Heart right ventricle (tissue), 16 donors: ENCODE measurements at regions not wholly inside any gene's neighbourhood (a gene's known extent, or its start where the extent isn't known, plus 50 kb on each side); places are given as distances from the start of the nearest gene placed in this dataset.

ENCODE experiments used
- ATAC-seq, 8 donors: fragments of 200-7000 bp; cut with Tn5 transposase; one replicate each; pipeline ENCODE4 v1.9.1; 2020; ENCODE audit warnings: mild to moderate bottlenecking in 8 of 8, moderate library complexity in 8 of 8, moderate number of reproducible peaks in 1 of 8
- DNase-seq, 2 donors: peaks; one replicate each; pipeline ENCODE4 v3.0.0-alpha.2; 2020
- H3K27ac ChIP-seq, 10 donors: fragments of 200-600 bp; sonication (generic) in 2 of 10; one replicate each; pipeline versions ENCODE4 v1.5.0 to v1.8.0; 2020 to 2022; ENCODE audit warnings: mild to moderate bottlenecking in 3 of 10
- H3K27me3 ChIP-seq, 7 donors: fragments of 200-600 bp; one replicate each; pipeline ENCODE4 v1.8.0; 2021 to 2022; ENCODE audit warnings: mild to moderate bottlenecking in 2 of 7
- H3K36me3 ChIP-seq, 9 donors: fragments of 200-600 bp; sonication (generic) in 1 of 9; one replicate each; pipeline versions ENCODE4 v1.5.0 to v1.8.0; 2020 to 2022; ENCODE audit warnings: mild to moderate bottlenecking in 2 of 9
- H3K4me1 ChIP-seq, 9 donors: fragments of 200-600 bp; sonication (generic) in 1 of 9; one replicate each; pipeline versions ENCODE4 v1.5.0 to v1.8.0; 2020 to 2022; ENCODE audit warnings: mild to moderate bottlenecking in 4 of 9
- H3K4me3 ChIP-seq, 10 donors: fragments of 200-600 bp; sonication (generic) in 2 of 10; one replicate each; pipeline versions ENCODE4 v1.5.0 to v1.8.0; 2020 to 2022; ENCODE audit warnings: mild to moderate bottlenecking in 7 of 10, moderate library complexity in 2 of 10
- H3K9me3 ChIP-seq, 11 donors: fragments of 200-600 bp in 10 of 11; sonication (generic) in 2 of 11; one replicate each; pipeline versions ENCODE4 v1.5.0 to v1.8.0; 2013 to 2022; ENCODE audit warnings: mild to moderate bottlenecking in 2 of 11, control low read depth in 1 of 11, moderate library complexity in 1 of 11
- WGBS, 2 donors: extraction: QIAGEN DNeasy Blood & Tissue Kit; methylation state at CpG; one replicate each; pipeline ENCODE4 v1.1.7; 2013; ENCODE audit warnings: inconsistent platforms in 1 of 2; 5-methylcytosine and 5-hydroxymethylcytosine counted together
- intact Hi-C, 10 donors: fragments of 100-400 bp; cut with DNase I; formaldehyde crosslinking; loops; one replicate each; pipeline versions ENCODE4 v1.11.1 to v1.14.2; 2022
- TF ChIP-seq, protein P1 (sequence below), 9 donors: fragments of 200-600 bp; sonication (generic) in 2 of 9; IDR thresholded peaks; one replicate each; pipeline versions ENCODE4 v1.5.0 to v1.8.0; 2021 to 2022; ENCODE audit warnings: antibody characterized with exemption in 9 of 9, mild to moderate bottlenecking in 5 of 9, moderate library complexity in 1 of 9
- donor health status: Arrhythmogenic right ventricular cardiomyopathy.
- donor health status: ischemic (EF 13 %, LVEDD 7.1; RV severe dilation, severe dysfunction).
- donor health status: healthy with polysubstance abuse.
- donor health status: DM: no; HTN: yes; CAD: no.
- donor health status: DM: no; HTN: no; CAD: no.
- donor health status: ischemic (EF 25% LVEDD 6.9; RV normal size, moderate dysfunction).
- donor health status: ischemic (EF 25% LVEDD 5.7; RV mildly dilated, moderate dysfunction).
- donor health status: healthy.
- donor health status: DM: yes; HTN: yes; CAD: no.
- donor health status: Ischemic cardiomyopathy.
- donor health status: ischemic (EF 35%, LVEDD 5.7; RV mildly dilated, moderate dysfunction).
- donor health status: nonischemic (EF 11% LVEDD 7.7; RV severe dilation, severe dysfunction).
- donor health status: DM: yes; HTN: yes; CAD: no.
- donor health status: PGD.
- donor health status: ischemic (EF 29% LVEDD 5.4; RV normal size, mild dysfunction).
- donor health status: nonischemic (EF 23%, LVEDD 6.1; RV moderate dilation, normal function).

DNA sequence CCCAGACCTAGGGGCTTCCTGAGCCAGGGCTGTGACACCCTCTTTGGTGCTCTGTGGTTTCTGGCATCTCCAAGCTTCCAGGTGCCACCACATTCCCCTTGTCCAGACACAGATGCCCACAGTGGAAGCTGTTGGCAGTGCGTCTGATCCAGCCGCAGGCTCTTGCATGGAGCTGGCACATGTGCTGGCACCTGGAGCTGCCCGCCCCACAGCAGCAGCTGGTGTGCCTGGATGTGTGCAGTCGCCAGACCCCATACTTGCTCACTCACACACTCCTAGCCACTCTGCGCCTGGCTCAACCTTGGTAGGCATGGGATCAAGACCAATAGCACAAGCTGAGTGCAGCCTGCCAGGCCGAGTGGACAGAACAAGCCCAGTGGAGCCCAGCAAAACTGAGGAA is 106.5 kb downstream of the LYZL1 start:
- 92 to 95% methylated on average over 6 of the region's 6 CpGs for WGBS, 2 donors
- Histone ChIP-seq H3K27ac (no peak overlapping the region), H3K9me3 (peaks cover 0 to under 1% (median 0%) of the 10 kb centered on the region in 11 donors), H3K4me1 (no peaks in the 10 kb centered on the region), H3K4me3 (no peak overlapping the region), H3K27me3 (no peaks in the 10 kb centered on the region), H3K36me3 (no peaks in the 10 kb centered on the region)
- TF ChIP-seq, protein P1, sequence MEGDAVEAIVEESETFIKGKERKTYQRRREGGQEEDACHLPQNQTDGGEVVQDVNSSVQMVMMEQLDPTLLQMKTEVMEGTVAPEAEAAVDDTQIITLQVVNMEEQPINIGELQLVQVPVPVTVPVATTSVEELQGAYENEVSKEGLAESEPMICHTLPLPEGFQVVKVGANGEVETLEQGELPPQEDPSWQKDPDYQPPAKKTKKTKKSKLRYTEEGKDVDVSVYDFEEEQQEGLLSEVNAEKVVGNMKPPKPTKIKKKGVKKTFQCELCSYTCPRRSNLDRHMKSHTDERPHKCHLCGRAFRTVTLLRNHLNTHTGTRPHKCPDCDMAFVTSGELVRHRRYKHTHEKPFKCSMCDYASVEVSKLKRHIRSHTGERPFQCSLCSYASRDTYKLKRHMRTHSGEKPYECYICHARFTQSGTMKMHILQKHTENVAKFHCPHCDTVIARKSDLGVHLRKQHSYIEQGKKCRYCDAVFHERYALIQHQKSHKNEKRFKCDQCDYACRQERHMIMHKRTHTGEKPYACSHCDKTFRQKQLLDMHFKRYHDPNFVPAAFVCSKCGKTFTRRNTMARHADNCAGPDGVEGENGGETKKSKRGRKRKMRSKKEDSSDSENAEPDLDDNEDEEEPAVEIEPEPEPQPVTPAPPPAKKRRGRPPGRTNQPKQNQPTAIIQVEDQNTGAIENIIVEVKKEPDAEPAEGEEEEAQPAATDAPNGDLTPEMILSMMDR (IDR thresholded peaks at IDR 0.05) = no peak
- DNase-seq (no peak), ATAC-seq (no peak)
- intact Hi-C loops = loop anchor here in 3 of 10 donors (5.0 to 10.0 kb wide), 3 partner anchors 49 to 57 kb away; no protein-coding TSS in a partner anchor

DNA sequence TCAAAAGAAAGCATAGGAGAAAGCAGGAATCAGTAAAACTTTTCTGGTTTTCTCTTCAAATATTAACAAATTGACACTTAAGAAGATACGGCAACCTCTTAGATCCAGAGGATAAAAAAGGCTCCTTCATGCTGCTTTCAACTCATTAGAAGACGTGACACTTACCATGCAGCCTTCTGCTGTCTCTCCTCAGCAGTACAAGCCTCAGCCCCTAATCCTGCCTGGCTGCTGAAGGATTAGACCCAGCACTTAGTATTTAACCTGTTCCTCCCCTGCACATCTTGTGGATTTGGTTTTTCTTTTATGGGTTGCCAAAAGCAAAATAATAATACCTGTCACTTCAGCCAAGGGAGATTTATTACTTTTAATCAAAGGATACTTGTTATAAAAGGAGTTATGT is 108.4 kb downstream of the LYZL1 start:
- no peaks in the 10 kb centered on the region for H3K4me1 ChIP-seq
- H3K27ac ChIP-seq = no peak overlapping the region
- intact Hi-C loops = loop anchor here in 3 of 10 donors (5.0 to 10.0 kb wide), 3 partner anchors 48 to 55 kb away; no protein-coding TSS in a partner anchor
- H3K4me3 ChIP-seq = no peak overlapping the region
- TF ChIP-seq, protein P1 (IDR thresholded peaks at IDR 0.05) = no peak
- no peaks in the 10 kb centered on the region for H3K27me3 ChIP-seq
- DNase-seq (no peak), ATAC-seq (no peak)
- 47 to 62% methylated on average over 2 of the region's 2 CpGs for WGBS, 2 donors
- no peaks in the 10 kb centered on the region for H3K36me3 ChIP-seq
- H3K9me3 ChIP-seq = peaks cover 0 to 18% (median 0%) of the 10 kb centered on the region in 11 donors

DNA sequence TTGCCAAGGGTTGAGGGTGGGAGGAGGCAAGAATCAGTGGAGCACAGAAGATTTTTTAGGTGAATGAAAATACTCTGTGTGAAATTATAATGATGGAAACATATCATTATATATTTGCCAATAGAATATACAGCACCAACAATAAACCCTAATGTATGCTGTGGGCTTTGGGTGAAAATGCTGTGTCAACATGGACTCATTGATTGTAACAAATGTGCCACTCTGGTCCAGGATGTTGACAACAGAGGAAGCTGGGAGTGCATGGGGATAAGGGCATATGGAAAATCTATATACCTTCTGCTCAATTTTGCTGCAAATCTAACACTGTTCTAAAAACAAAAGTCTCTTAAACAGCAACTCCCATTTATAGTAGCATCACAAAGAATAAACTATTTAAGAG is 114.3 kb downstream of the LYZL1 start:
- intact Hi-C loops = no loop called here
- Histone ChIP-seq H3K9me3 (peaks cover 0 to 25% (median 0%) of the 10 kb centered on the region in 11 donors), H3K27ac (no peak overlapping the region), H3K4me3 (no peak overlapping the region), H3K36me3 (no peaks in the 10 kb centered on the region), H3K27me3 (no peaks in the 10 kb centered on the region), H3K4me1 (no peaks in the 10 kb centered on the region)
- TF ChIP-seq, protein P1 (IDR thresholded peaks at IDR 0.05) = no peak
- DNase-seq (no peak), ATAC-seq (no peak)

DNA sequence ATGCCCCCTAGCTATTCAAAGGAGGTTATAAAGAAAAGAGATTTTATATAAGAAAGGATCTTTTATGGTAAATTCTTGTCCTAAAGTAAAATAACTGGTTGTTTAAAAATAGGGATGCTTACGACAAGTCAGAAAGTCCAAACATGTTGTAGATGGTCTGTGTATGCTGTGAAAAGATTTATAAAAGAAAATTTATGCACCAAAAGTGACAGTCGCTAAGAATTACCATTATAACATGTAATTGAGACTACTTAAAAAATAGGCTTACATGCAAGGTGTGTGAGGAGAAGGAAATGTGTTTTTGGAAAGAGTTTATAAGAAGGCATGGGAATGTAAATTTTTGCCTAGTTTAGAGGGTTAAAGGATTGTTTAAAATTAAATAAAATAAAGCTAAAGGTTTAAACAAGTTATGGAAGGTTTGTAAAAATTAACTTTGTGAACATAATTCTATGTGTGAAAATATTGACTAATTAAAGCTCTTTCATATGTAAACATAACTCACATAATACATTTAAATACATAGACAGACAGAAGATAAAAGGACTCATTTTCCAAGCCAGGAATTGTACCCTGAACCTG is 118.5 kb downstream of the LYZL1 start:
- TF ChIP-seq, protein P1 (IDR thresholded peaks at IDR 0.05) = no peak
- DNase-seq = no peak
- Histone ChIP-seq H3K4me3 (no peak overlapping the region), H3K4me1 (peaks cover 0 to 30% (median 28%) of the 10 kb centered on the region in 9 donors), H3K27ac (no peak overlapping the region), H3K36me3 (no peaks in the 10 kb centered on the region), H3K9me3 (peaks cover 0 to 8% (median 0%) of the 10 kb centered on the region in 11 donors), H3K27me3 (no peaks in the 10 kb centered on the region)
- 92 to 95% methylated on average over 2 of the region's 2 CpGs for WGBS, 2 donors
- ATAC-seq = no peak
- intact Hi-C loops = loop anchor here in 1 of 10 donors (2.0 kb wide), 1 partner anchor 89 kb away; no protein-coding TSS in a partner anchor
